ENCODE measurements at regions not wholly inside any gene's neighbourhood (a gene's known extent, or its start where the extent isn't known, plus 50 kb on each side); places are given as distances from the start of the nearest gene placed in this dataset.

DNA sequence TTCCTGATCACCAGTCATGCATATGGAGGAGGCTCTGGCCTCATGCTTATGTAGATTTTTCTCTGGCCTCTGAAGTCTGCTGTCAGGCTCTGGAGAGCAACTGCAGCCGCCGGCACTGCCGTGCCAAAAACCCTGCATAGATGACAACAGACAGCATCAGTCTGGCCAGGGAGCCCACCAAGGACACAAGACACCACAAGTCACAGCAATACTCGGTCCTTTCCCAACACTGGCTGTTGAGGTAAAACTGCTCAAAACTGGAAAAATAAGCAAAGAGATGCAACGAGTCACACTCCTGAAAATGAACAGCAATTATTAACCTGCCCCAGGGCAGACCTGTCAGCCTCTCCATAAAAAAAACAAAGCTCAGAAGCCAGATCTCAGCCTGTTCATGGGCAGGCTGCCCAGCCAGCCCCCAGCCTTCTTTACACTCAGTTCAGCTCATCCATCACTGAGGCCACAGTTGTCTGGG is 186.0 kb upstream of the RAB6C start:
- TF ChIP-seq, protein P1, sequence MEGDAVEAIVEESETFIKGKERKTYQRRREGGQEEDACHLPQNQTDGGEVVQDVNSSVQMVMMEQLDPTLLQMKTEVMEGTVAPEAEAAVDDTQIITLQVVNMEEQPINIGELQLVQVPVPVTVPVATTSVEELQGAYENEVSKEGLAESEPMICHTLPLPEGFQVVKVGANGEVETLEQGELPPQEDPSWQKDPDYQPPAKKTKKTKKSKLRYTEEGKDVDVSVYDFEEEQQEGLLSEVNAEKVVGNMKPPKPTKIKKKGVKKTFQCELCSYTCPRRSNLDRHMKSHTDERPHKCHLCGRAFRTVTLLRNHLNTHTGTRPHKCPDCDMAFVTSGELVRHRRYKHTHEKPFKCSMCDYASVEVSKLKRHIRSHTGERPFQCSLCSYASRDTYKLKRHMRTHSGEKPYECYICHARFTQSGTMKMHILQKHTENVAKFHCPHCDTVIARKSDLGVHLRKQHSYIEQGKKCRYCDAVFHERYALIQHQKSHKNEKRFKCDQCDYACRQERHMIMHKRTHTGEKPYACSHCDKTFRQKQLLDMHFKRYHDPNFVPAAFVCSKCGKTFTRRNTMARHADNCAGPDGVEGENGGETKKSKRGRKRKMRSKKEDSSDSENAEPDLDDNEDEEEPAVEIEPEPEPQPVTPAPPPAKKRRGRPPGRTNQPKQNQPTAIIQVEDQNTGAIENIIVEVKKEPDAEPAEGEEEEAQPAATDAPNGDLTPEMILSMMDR (conservative IDR thresholded peaks at IDR 0.05 in 1 of 2, IDR thresholded peaks at IDR 0.05 in 1 of 2; ENCODE audit: low read depth in 1 of 2, low read length in 2 of 2): no peak
- TF ChIP-seq EZH2 (IDR thresholded peaks at IDR 0.05; ENCODE audit: low read length, missing control alignments): no peak
